K562 (cell line): ENCODE measurements at regions not wholly inside any gene's neighbourhood (a gene's known extent, or its start where the extent isn't known, plus 50 kb on each side); places are given as distances from the start of the nearest gene placed in this dataset.
A peak's percentile ranks its signal among the peaks of the same experiment; 100 is the strongest.

Experiments used
- ATAC-seq: fragments of 200-7000 bp; cut with Tn5 transposase; 3 replicates; pipeline ENCODE4 v1.9.1; 2020; ENCODE audit warnings: moderate library complexity
- BruUV-seq: library from RNA; stranded (reverse); fragments of 400-500 nt; replicated peaks from 2 replicates; lab custom pipeline; 2021; lab: Mats Ljungman, UMichigan
- CTCF ChIA-PET: fragments of 300-600 bp; formaldehyde crosslinking; extraction: SDS; loops from one replicate; lab custom pipeline; 2021; ENCODE audit warnings: low intra/inter-chr PET ratio; lab: Yijun Ruan, JAX
- POLR2A ChIA-PET: fragments of 300-600, 350-650 bp; sonication (Branson Sonifier 250); formaldehyde crosslinking; extraction: SDS; loops from one replicate; lab custom pipeline; 2021; ENCODE audit warnings: antibody characterized with exemption, inconsistent platforms; lab: Yijun Ruan, JAX
- DNase-seq, 4 experiments: peaks; one replicate each; pipeline versions ENCODE4 v3.0.0 to v3.0.0-alpha.2; 2011 to 2018; ENCODE audit warnings: low spot score in 3 of 4, mixed read lengths in 3 of 4; ENCODE audit errors: extremely low read depth in 1 of 4
- FAIRE-seq: peaks from 2 replicates; lab custom pipeline; 2011; peaks lifted over from hg19 to GRCh38; lab: Jason Lieb, UNC
- H2AFZ ChIP-seq: 2 replicates; pipeline ENCODE4 v1.6.0; 2011; ENCODE audit warnings: low read depth, low read length, control low read depth, inconsistent platforms
- H3K27ac ChIP-seq: fragments of 200-600 bp; 3 replicates; pipeline ENCODE4 v1.8.0; 2011; ENCODE audit warnings: low read depth, mild to moderate bottlenecking, control low read depth, inconsistent platforms, low read length, moderate library complexity, mixed read lengths; ENCODE audit errors: extremely low read depth
- H3K27me3 ChIP-seq, 2 experiments: fragments of 300-600 bp in 1 of 2; 2 replicates in 1 of 2; 3 replicates in 1 of 2; pipeline versions ENCODE4 v1.6.0 to v1.8.0; 2011; ENCODE audit warnings: inconsistent platforms in 2 of 2, low read length in 2 of 2, mild to moderate bottlenecking in 1 of 2, mixed read lengths in 1 of 2, moderate library complexity in 1 of 2; ENCODE audit not compliant: control insufficient read depth in 2 of 2, insufficient read depth in 2 of 2
- H3K36me3 ChIP-seq: fragments of 300-600 bp; 3 replicates; pipeline ENCODE4 v1.8.0; 2011; ENCODE audit warnings: mild to moderate bottlenecking, low read length, inconsistent platforms; ENCODE audit not compliant: control insufficient read depth, insufficient read depth
- H3K4me1 ChIP-seq, 2 experiments: fragments of 200-600 bp in 1 of 2; replicated peaks in 1 of 2; 2 replicates in 1 of 2; 3 replicates in 1 of 2; pipeline versions ENCODE4 v1.5.1 to v1.8.0; 2011; ENCODE audit warnings: inconsistent platforms in 2 of 2, low read length in 2 of 2, mild to moderate bottlenecking in 1 of 2, mixed read lengths in 1 of 2, moderate library complexity in 1 of 2; ENCODE audit not compliant: control insufficient read depth in 2 of 2, insufficient read depth in 2 of 2
- H3K4me2 ChIP-seq: 2 replicates; pipeline ENCODE4 v1.6.1; 2011; ENCODE audit warnings: low read length, control low read depth, inconsistent platforms, mixed read lengths; ENCODE audit not compliant: insufficient read depth
- H3K4me3 ChIP-seq: fragments of 200-600 bp; sonication (generic), shearing (Covaris generic); 2 replicates; pipeline ENCODE4 v1.5.1; 2016; ENCODE audit warnings: control low read depth, inconsistent platforms
- H3K79me2 ChIP-seq: fragments of 200-600 bp; 3 replicates; pipeline ENCODE4 v1.8.0; 2011; ENCODE audit warnings: low read length, inconsistent platforms; ENCODE audit not compliant: control insufficient read depth, insufficient read depth
- H3K9ac ChIP-seq, 2 experiments: 2 replicates each; pipeline versions ENCODE4 v1.6.0 to v1.6.1; 2011; ENCODE audit warnings: low read depth in 2 of 2, low read length in 2 of 2, control low read depth in 1 of 2, inconsistent platforms in 1 of 2, mild to moderate bottlenecking in 1 of 2, mixed read lengths in 1 of 2; ENCODE audit not compliant: insufficient read depth in 1 of 2
- H3K9me1 ChIP-seq: one replicate; pipeline ENCODE4 v1.6.0; 2011; ENCODE audit warnings: inconsistent platforms, mild to moderate bottlenecking, low read length, moderate library complexity; ENCODE audit not compliant: control insufficient read depth, insufficient read depth
- H3K9me3 ChIP-seq: replicated peaks from 2 replicates; pipeline ENCODE4 v1.5.1; 2011; ENCODE audit warnings: low read depth, low read length, inconsistent platforms; ENCODE audit not compliant: control insufficient read depth, insufficient read depth
- H4K20me1 ChIP-seq: replicated peaks from 2 replicates; pipeline ENCODE4 v1.6.1; 2011; ENCODE audit warnings: low read length, inconsistent platforms, mixed read lengths; ENCODE audit not compliant: control insufficient read depth, insufficient read depth
- ARID1B ChIP-seq: fragments of 450-650 bp; IDR thresholded peaks from 2 replicates; pipeline ENCODE4 v1.6.1; 2016; ENCODE audit warnings: antibody characterized with exemption, mild to moderate bottlenecking, inconsistent platforms
- CBFA2T2 ChIP-seq: fragments of 450-650 bp; conservative IDR thresholded peaks from 2 replicates; pipeline ENCODE4 v1.6.1; 2017; ENCODE audit warnings: mild to moderate bottlenecking
- CBFA2T3 ChIP-seq: fragments of 450-650 bp; IDR thresholded peaks from 2 replicates; pipeline ENCODE4 v1.6.1; 2017
- CTBP1 ChIP-seq: fragments of 450-650 bp; IDR thresholded peaks from 2 replicates; pipeline ENCODE4 v1.6.1; 2016; ENCODE audit warnings: borderline replicate concordance
- EHMT2 ChIP-seq: fragments of 450-650 bp; IDR thresholded peaks from 2 replicates; pipeline ENCODE4 v1.6.1; 2018; ENCODE audit warnings: antibody characterized with exemption
- EP300 ChIP-seq: IDR thresholded peaks from 2 replicates; pipeline ENCODE4 v1.6.1; 2012; ENCODE audit warnings: low read length, improper control_type of control experiment
- ESRRB ChIP-seq: fragments of 250-450 bp; sonication (Bioruptor Pico); IDR thresholded peaks from 2 replicates; pipeline ENCODE4 v1.5.0; 2020; ENCODE audit warnings: mild to moderate bottlenecking, moderate library complexity, borderline replicate concordance
- MEIS2 ChIP-seq: fragments of 450-650 bp; IDR thresholded peaks from 2 replicates; pipeline ENCODE4 v1.6.1; 2014; ENCODE audit warnings: mild to moderate bottlenecking; ENCODE audit not compliant: partially characterized antibody
- NBN ChIP-seq: fragments of 450-650 bp; IDR thresholded peaks from 2 replicates; pipeline ENCODE4 v1.6.1; 2016; ENCODE audit warnings: low read depth, mild to moderate bottlenecking
- NCOR1 ChIP-seq: fragments of 450-650 bp; IDR thresholded peaks from 2 replicates; pipeline ENCODE4 v1.6.1; 2016; ENCODE audit warnings: mild to moderate bottlenecking, moderate library complexity
- NFIC ChIP-seq: fragments of 450-650 bp; IDR thresholded peaks from 2 replicates; pipeline ENCODE4 v1.6.1; 2017; ENCODE audit warnings: mild to moderate bottlenecking, inconsistent platforms
- PBX2 ChIP-seq, 2 experiments: IDR thresholded peaks in 1 of 2; conservative IDR thresholded peaks in 1 of 2; 2 replicates each; pipeline ENCODE4 v1.6.1; 2016; ENCODE audit warnings: low read depth in 2 of 2, mild to moderate bottlenecking in 1 of 2, missing compliant biosample characterization in 1 of 2, missing genetic modification characterization in 1 of 2, moderate library complexity in 1 of 2
- PHF20 ChIP-seq: fragments of 450-650 bp; IDR thresholded peaks from 2 replicates; pipeline ENCODE4 v1.6.1; 2018; ENCODE audit not compliant: partially characterized antibody
- SMARCA4 ChIP-seq: fragments of 450-650 bp; IDR thresholded peaks from 2 replicates; pipeline ENCODE4 v1.6.1; 2016
- SOX6 ChIP-seq: fragments of 450-650 bp; IDR thresholded peaks from 2 replicates; pipeline ENCODE4 v1.6.1; 2014; ENCODE audit warnings: mild to moderate bottlenecking
- STAG1 ChIP-seq: sonication (generic); formaldehyde crosslinking; IDR thresholded peaks from 2 replicates; pipeline ENCODE4 v1.5.0; 2020; ENCODE audit warnings: missing genetic modification reagents, borderline replicate concordance
- TAL1 ChIP-seq: fragments of 450-650 bp; IDR thresholded peaks from 2 replicates; pipeline ENCODE4 v1.6.1; 2016; ENCODE audit warnings: mild to moderate bottlenecking
- TCF3 ChIP-seq: sonication (generic); formaldehyde crosslinking; IDR thresholded peaks from 2 replicates; pipeline ENCODE4 v1.4.0; 2020; ENCODE audit warnings: mild to moderate bottlenecking, missing genetic modification reagents
- TEAD4 ChIP-seq, 2 experiments: sonication (generic) in 1 of 2; formaldehyde crosslinking in 1 of 2; IDR thresholded peaks; 2 replicates each; pipeline versions ENCODE4 v1.6.1 to v1.8.0; 2012 to 2022; ENCODE audit warnings: borderline replicate concordance in 1 of 2, inconsistent platforms in 1 of 2, low read length in 1 of 2, mild to moderate bottlenecking in 1 of 2, missing genetic modification reagents in 1 of 2
- TRIM24 ChIP-seq, 2 experiments: fragments of 450-650 bp; IDR thresholded peaks; 2 replicates each; pipeline ENCODE4 v1.6.1; 2016
- TRIM25 ChIP-seq: fragments of 450-650 bp; IDR thresholded peaks from 2 replicates; pipeline ENCODE4 v1.7.0; 2016; ENCODE audit warnings: borderline replicate concordance
- ZNF143 ChIP-seq: sonication (generic); formaldehyde crosslinking; IDR thresholded peaks from 2 replicates; pipeline ENCODE4 v1.9.0; 2022; ENCODE audit warnings: mild to moderate bottlenecking, missing genetic modification reagents
- whole genome bisulfite sequencing: fragments of 100-300 bp; shearing (Covaris generic); methylation state at CpG from one replicate; pipeline ENCODE4 v1.1.6; 2016; ENCODE audit warnings: low coverage, mixed read lengths; ENCODE audit not compliant: insufficient coverage; ENCODE audit errors: missing lambda C conversion rate; 5-methylcytosine and 5-hydroxymethylcytosine counted together
- in situ Hi-C: fragments of 300-500 bp; cut with MboI; formaldehyde crosslinking; loops from 4 replicates; pipeline ENCODE4 v1.15.0; 2018; ENCODE audit warnings: inconsistent platforms, mixed read lengths
- intact Hi-C: fragments of 100-400 bp; cut with micrococcal nuclease; formaldehyde crosslinking; loops from 2 replicates; pipeline ENCODE4 v1.14.2; 2022

- peak overlapping the region; percentile 46; the same call in 2 of the 3 replicates for H3K27ac ChIP-seq
- H3K4me3 ChIP-seq = no peak overlapping the region
- ATAC-seq (peak; percentile 79), FAIRE-seq (no peak), DNase-seq (peak in 3 of 4 experiments; percentile 8 to 41 (median 9))
- no TSS peak for BruUV-seq
- peak overlapping the region; percentile 32; the same call in 1 of the 2 replicates for H2AFZ ChIP-seq
- WGBS = 0% methylated on average over 1 of the region's 1 CpG
- H3K9ac ChIP-seq = no peak overlapping the region; a peak in 1 of 4 replicates
- no peaks in the 10 kb centered on the region for H3K9me3 ChIP-seq
- ChIA-PET POLR2A (no interaction called here), CTCF (no interaction called here)
- H3K9me1 ChIP-seq = no peaks in the 10 kb centered on the region
- no peaks in the 10 kb centered on the region for H3K36me3 ChIP-seq
- H3K4me2 ChIP-seq = no peak overlapping the region
- no peaks in the 10 kb centered on the region for H3K27me3 ChIP-seq
- in situ Hi-C loops (loop anchor here (25.0 kb wide), 1 partner anchor 294 kb away; no protein-coding TSS in a partner anchor), intact Hi-C loops (no loop called here)
- no peaks in the 10 kb centered on the region for H4K20me1 ChIP-seq
- no peaks in the 10 kb centered on the region for H3K79me2 ChIP-seq
- no peaks in the 10 kb centered on the region for H3K4me1 ChIP-seq
- TF ChIP-seq EHMT2 = 0 out of 2 replicates have a peak, but pooled peaks have one; percentile 10
- TF ChIP-seq ESRRB = no peak
- peak; percentile 58 for TF ChIP-seq TCF3 (CRISPR knock-in tag)
- TF ChIP-seq NCOR1 = peak; percentile 37
- TF ChIP-seq CBFA2T3 = peak; percentile 80
- no peak for TF ChIP-seq TRIM25
- TF ChIP-seq NBN = 0 out of 2 replicates have a peak, but pooled peaks have one; percentile 22
- no peak for TF ChIP-seq PBX2 (CRISPR knock-in tag; IDR thresholded peaks at IDR 0.05; ENCODE audit: low read depth)
- 0 out of 2 replicates have a peak, but pooled peaks have one; percentile 15 for TF ChIP-seq PBX2 (tag; conservative IDR thresholded peaks at IDR 0.05; ENCODE audit: low read depth)
- peak; percentile 59; the same call in 1 of the 2 replicates for TF ChIP-seq TEAD4 (IDR thresholded peaks at IDR 0.05; ENCODE audit: low read length)
- TF ChIP-seq TEAD4 (CRISPR knock-in tag; IDR thresholded peaks at IDR 0.05; ENCODE audit: borderline replicate concordance) = no peak
- 0 out of 2 replicates have a peak, but pooled peaks have one; percentile 24 for TF ChIP-seq SOX6
- peak; percentile 75 for TF ChIP-seq MEIS2
- no peak for TF ChIP-seq ZNF143
- TF ChIP-seq STAG1 (CRISPR knock-in tag) = no peak
- TF ChIP-seq ARID1B = peak; percentile 81
- peak; percentile 61 for TF ChIP-seq CBFA2T2
- TF ChIP-seq TAL1 = peak; percentile 71
- TF ChIP-seq EP300 = peak; percentile 26; the same call in 1 of the 2 replicates
- no peak for TF ChIP-seq PHF20
- TF ChIP-seq SMARCA4 = peak; percentile 61; the same call in 1 of the 2 replicates
- peak; percentile 10; the same call in 1 of the 2 replicates for TF ChIP-seq NFIC
- peak; percentile 57 to 70; a peak in 3 of 4 replicates for TF ChIP-seq TRIM24 (IDR thresholded peaks at IDR 0.05)
- TF ChIP-seq CTBP1 = peak; percentile 18; the same call in 1 of the 2 replicates
Measured at GRCh38 chrX:80293354-80293753, 126.9 kb upstream of the TENT5D start.
